ENCODE measurements at regions not wholly inside any gene's neighbourhood (a gene's known extent, or its start where the extent isn't known, plus 50 kb on each side); places are given as distances from the start of the nearest gene placed in this dataset.

GRCh38 chr12:63317880-63318279 lies 166.9 kb upstream of the AVPR1A start (continued):
- TF ChIP-seq CENPBD1 (CRISPR knock-in tag; IDR thresholded peaks at IDR 0.05; ENCODE audit: borderline replicate concordance, low read depth) (no peak), ZNF20 (CRISPR knock-in tag; IDR thresholded peaks at IDR 0.05) (no peak)

GRCh38 chr12:63317286-63317846 lies 166.4 kb upstream of the AVPR1A start:
- no peak overlapping the region for H3K27ac ChIP-seq (ENCODE audit: extremely low read length, insufficient read depth, low read length)
- BruUV-seq (replicated peaks), result no TSS peak
- no peaks in the 10 kb centered on the region for H3K4me1 ChIP-seq (ENCODE audit: insufficient read depth, low read length)
- DNase-seq (ENCODE audit: low spot score) (no peak), ATAC-seq (no peak), FAIRE-seq (no peak)
- CTCF ChIA-PET (ENCODE audit: low intra/inter-chr PET ratio, low total read pairs), result no interaction called here
- H3K79me2 ChIP-seq (ENCODE audit: insufficient read depth, low read length), result no peaks in the 10 kb centered on the region
- H3K36me3 ChIP-seq (replicated peaks in 1 of 2; ENCODE audit: control insufficient read depth in 1 of 2, insufficient read depth in 2 of 2, low read length in 2 of 2), result no peaks in the 10 kb centered on the region
- no peak overlapping the region for H2AFZ ChIP-seq (ENCODE audit: low read length)
- H3K4me3 ChIP-seq (replicated peaks in 1 of 3; ENCODE audit: insufficient read depth in 1 of 3, low read depth in 2 of 3, low read length in 3 of 3), result no peak overlapping the region
- no peak overlapping the region for H3K4me2 ChIP-seq (ENCODE audit: low read depth, low read length)
- POLR2A ChIA-PET, result no interaction called here
- 17% methylated on average over 9 of the region's 9 CpGs for WGBS (ENCODE audit: low lambda C conversion rate)
- intact Hi-C loops (cut with micrococcal nuclease; ENCODE audit: unreplicated experiment) (no loop called here), in situ Hi-C loops (cut with HindIII; ENCODE audit: extremely low pct_ligation_motif_present, low pct_unique_long_range_greater_than_20kb) (no loop called here)
- no peak overlapping the region for H3K9ac ChIP-seq (ENCODE audit: insufficient read depth, low read depth, low read length)
- H3K9me3 ChIP-seq (ENCODE audit: low read length), result no peaks in the 10 kb centered on the region
- no peaks in the 10 kb centered on the region for H4K20me1 ChIP-seq (ENCODE audit: insufficient read depth, low read length)
- H3K27me3 ChIP-seq (ENCODE audit: control insufficient read depth in 1 of 2, insufficient read depth in 2 of 2, low read length in 2 of 2), result no peaks in the 10 kb centered on the region; a peak in 1 of 5 replicates
- TF ChIP-seq GMEB1 (CRISPR knock-in tag; IDR thresholded peaks at IDR 0.05; ENCODE audit: borderline replicate concordance) (no peak), ZNF619 (CRISPR knock-in tag; IDR thresholded peaks at IDR 0.05) (no peak), TBX3 (IDR thresholded peaks at IDR 0.05; ENCODE audit: borderline replicate concordance) (no peak), CREB1 (IDR thresholded peaks at IDR 0.05) (no peak), CREB1 (CRISPR knock-in tag; IDR thresholded peaks at IDR 0.05) (no peak), NR1H2 (CRISPR knock-in tag; IDR thresholded peaks at IDR 0.05; ENCODE audit: borderline replicate concordance, low read depth) (no peak), ZBTB3 (CRISPR knock-in tag; IDR thresholded peaks at IDR 0.05; ENCODE audit: borderline replicate concordance, low read depth) (no peak), NR2F6 (IDR thresholded peaks at IDR 0.05) (no peak), NR2F6 (CRISPR knock-in tag; IDR thresholded peaks at IDR 0.05) (no peak), TP53 (CRISPR knock-in tag; conservative IDR thresholded peaks at IDR 0.05) (no peak), ISX (CRISPR knock-in tag; conservative IDR thresholded peaks at IDR 0.05) (no peak), ZNF513 (CRISPR knock-in tag; conservative IDR thresholded peaks at IDR 0.05) (no peak), HIVEP1 (CRISPR knock-in tag; IDR thresholded peaks at IDR 0.05) (no peak), ZNF790 (CRISPR knock-in tag; IDR thresholded peaks at IDR 0.05; ENCODE audit: borderline replicate concordance) (no peak), REXO4 (CRISPR knock-in tag; IDR thresholded peaks at IDR 0.05; ENCODE audit: borderline replicate concordance) (no peak), SMC3 (IDR thresholded peaks at IDR 0.05; ENCODE audit: low read length) (no peak), ZBTB8A (CRISPR knock-in tag; IDR thresholded peaks at IDR 0.05; ENCODE audit: borderline replicate concordance, low read depth) (no peak), ATF6 (CRISPR knock-in tag; conservative IDR thresholded peaks at IDR 0.05) (no peak), RFX3 (CRISPR knock-in tag; IDR thresholded peaks at IDR 0.05) (no peak)

Data from HepG2 (cell line).